Stimulated activated effector memory CD8-positive, alpha-beta T cell treated with anti-CD3 and anti-CD28 coated beads, Interleukin-12 subunit alpha, Interleukin-12 subunit beta, amount 100 ng/mL, for 72 hours (primary cell): ENCODE measurements at regions not wholly inside any gene's neighbourhood (a gene's known extent, or its start where the extent isn't known, plus 50 kb on each side); places are given as distances from the start of the nearest gene placed in this dataset.
A peak's percentile ranks its signal among the peaks of the same experiment; 100 is the strongest.

Source experiments
- ATAC-seq: fragments of 150-1000 bp; cut with Tn5 transposase; 2 replicates; pipeline ENCODE4 v1.10.0; 2021
- DNase-seq, 2 donors: peaks; one replicate each; pipeline ENCODE4 v3.0.0; 2021 to 2022; ENCODE audit warnings: low spot score in 2 of 2
- H3K27ac Mint-ChIP-seq: one replicate; pipeline ENCODE4 v1.8.0; 2022; ENCODE audit warnings: mild to moderate bottlenecking, mixed read lengths
- H3K36me3 Mint-ChIP-seq: one replicate; pipeline ENCODE4 v1.8.0; 2022; ENCODE audit warnings: mild to moderate bottlenecking, mixed read lengths
- H3K4me1 Mint-ChIP-seq: one replicate; pipeline ENCODE4 v1.8.0; 2022; ENCODE audit warnings: mixed read lengths
- H3K4me3 Mint-ChIP-seq: one replicate; pipeline ENCODE4 v1.8.0; 2022; ENCODE audit warnings: mild to moderate bottlenecking, mixed read lengths
- H3K9me3 Mint-ChIP-seq: one replicate; pipeline ENCODE4 v1.8.0; 2022; ENCODE audit warnings: mixed read lengths

- Mint-ChIP-seq H3K4me3 (peak overlapping the region; percentile 40), H3K27ac (peak overlapping the region; percentile 91), H3K9me3 (no peaks in the 10 kb centered on the region), H3K36me3 (peaks cover 34% of the 10 kb centered on the region), H3K4me1 (peaks cover 42% of the 10 kb centered on the region)
- ATAC-seq (peak; percentile 55), DNase-seq (no peak)
These were observed 381.5 kb upstream of the B3GALT2 start for GRCh38 chr1:193567937-193568336.

DNA sequence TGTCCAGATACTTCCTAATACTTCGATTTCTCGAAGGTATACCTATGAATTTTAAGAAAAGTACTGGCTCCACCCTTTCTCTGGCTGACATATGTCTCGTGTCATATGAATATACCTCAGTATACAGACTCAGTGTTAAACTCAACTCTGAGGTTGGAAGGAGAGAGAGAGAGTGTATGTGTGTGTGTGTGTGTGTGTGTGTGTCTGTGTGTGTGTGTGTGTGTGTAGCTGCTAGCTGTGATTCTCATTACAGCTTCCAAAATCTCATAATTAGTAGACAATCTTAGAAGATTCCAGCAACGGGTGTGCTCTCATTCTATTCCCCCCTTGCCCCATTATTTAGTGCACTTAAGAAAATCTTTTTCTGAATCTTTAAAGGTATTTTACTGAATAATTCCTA, 380.3 kb upstream of the B3GALT2 start:
- DNase-seq (no peak), ATAC-seq (no peak)
- no peak overlapping the region for H3K27ac Mint-ChIP-seq
- no peaks in the 10 kb centered on the region for H3K9me3 Mint-ChIP-seq
- H3K4me1 Mint-ChIP-seq, result peaks cover 47% of the 10 kb centered on the region
- peaks cover 36% of the 10 kb centered on the region for H3K36me3 Mint-ChIP-seq
- no peak overlapping the region for H3K4me3 Mint-ChIP-seq

- H3K4me1 Mint-ChIP-seq, result peaks cover 50% of the 10 kb centered on the region
- no peaks in the 10 kb centered on the region for H3K9me3 Mint-ChIP-seq
- H3K27ac Mint-ChIP-seq, result no peak overlapping the region
- H3K36me3 Mint-ChIP-seq, result peaks cover 36% of the 10 kb centered on the region
- H3K4me3 Mint-ChIP-seq, result no peak overlapping the region
- DNase-seq, result no peak
- no peak for ATAC-seq
These were observed 379.7 kb upstream of the B3GALT2 start for GRCh38 chr1:193565971-193566577.

DNA sequence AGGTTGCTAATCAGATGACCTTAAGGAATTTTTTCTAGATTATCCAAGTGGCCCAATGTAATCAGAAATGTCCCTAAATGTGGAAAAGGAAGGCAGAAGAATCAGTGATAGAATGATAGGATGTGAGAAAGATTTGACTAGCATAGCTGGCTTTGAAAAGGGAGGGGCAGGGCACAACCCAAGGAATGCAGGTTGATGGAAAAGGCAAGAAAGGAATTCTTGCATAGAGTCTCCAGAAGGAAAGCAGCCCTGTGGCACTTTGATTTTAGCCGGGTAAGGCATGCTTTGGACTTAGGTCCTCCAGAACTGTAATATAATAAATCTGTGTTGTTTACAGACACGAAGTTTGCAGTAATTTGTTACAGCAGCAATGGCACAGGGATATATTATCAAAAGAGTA, 375.7 kb upstream of the B3GALT2 start:
- Mint-ChIP-seq H3K9me3 (no peaks in the 10 kb centered on the region), H3K36me3 (peaks cover 15% of the 10 kb centered on the region), H3K27ac (no peak overlapping the region), H3K4me3 (no peak overlapping the region), H3K4me1 (peaks cover 34% of the 10 kb centered on the region)
- no peak for DNase-seq
- ATAC-seq, result no peak

DNA sequence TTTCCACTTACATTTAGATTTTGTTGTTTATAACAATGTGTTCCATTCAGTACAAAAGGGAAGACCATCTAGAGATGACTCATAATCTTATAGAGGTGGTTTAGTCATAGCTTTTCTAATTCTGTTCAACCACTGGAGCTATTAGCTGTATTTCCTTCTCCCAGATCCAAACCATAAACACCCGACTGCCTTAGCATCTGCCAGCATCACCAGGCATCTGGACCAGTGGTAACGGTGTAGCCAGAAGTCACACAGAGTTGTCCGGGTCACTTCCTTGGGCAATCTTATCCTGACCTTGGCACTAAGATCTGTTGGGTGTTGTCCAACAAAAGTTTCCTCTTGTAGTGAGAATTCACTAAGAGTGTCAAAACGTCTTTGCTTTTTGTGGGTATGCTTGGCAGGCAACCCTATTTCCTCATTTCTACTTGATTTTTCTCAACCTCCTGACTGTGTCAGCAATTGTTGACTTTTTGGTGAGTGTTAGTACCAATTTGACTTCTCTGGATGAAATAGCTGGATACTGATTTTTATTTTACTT, 372.1 kb upstream of the B3GALT2 start:
- Mint-ChIP-seq H3K27ac (peak overlapping the region; percentile 70), H3K4me1 (peaks cover 32% of the 10 kb centered on the region), H3K4me3 (peak overlapping the region; percentile 40), H3K36me3 (peaks cover 6% of the 10 kb centered on the region), H3K9me3 (no peaks in the 10 kb centered on the region)
- DNase-seq (peak in 1 of 2 donors; percentile 62), ATAC-seq (peak; percentile 86)

- H3K36me3 Mint-ChIP-seq, result no peaks in the 10 kb centered on the region
These were observed 369.4 kb upstream of the B3GALT2 start for GRCh38 chr1:193555662-193556441.

DNA sequence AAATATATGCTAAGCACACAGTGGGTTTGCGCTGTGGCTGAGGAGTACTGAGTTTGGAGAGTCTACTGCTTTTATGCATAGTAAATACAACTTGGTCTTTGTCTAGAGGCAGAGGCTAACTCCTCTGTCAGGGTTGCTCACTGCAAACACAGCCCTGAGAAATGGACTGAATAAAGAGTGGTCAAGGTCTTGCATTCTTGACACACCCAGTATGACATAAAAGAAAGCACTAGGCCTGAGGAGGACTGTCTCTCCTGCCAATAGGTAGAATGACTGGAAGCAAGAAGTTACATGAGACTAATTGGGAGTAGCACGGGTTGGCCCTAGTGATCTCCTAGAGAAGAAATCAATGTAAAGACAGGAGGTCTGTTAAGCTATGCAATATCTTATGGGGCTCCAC, 367.2 kb upstream of the B3GALT2 start:
- ATAC-seq, result no peak
- H3K27ac Mint-ChIP-seq, result no peak overlapping the region
- H3K9me3 Mint-ChIP-seq, result no peaks in the 10 kb centered on the region
- no peak for DNase-seq
- peaks cover 5% of the 10 kb centered on the region for H3K4me1 Mint-ChIP-seq
- H3K4me3 Mint-ChIP-seq, result no peak overlapping the region
- H3K36me3 Mint-ChIP-seq, result no peaks in the 10 kb centered on the region

More at GRCh38 chr1:193555662-193556441, 369.4 kb upstream of the B3GALT2 start:
- DNase-seq (no peak), ATAC-seq (no peak)
- Mint-ChIP-seq H3K4me3 (no peak overlapping the region), H3K27ac (no peak overlapping the region), H3K4me1 (peaks cover 24% of the 10 kb centered on the region), H3K9me3 (no peaks in the 10 kb centered on the region)

GRCh38 chr1:193552274-193552673, 365.9 kb upstream of the B3GALT2 start:
- Mint-ChIP-seq H3K9me3 (no peaks in the 10 kb centered on the region), H3K27ac (no peak overlapping the region), H3K36me3 (no peaks in the 10 kb centered on the region), H3K4me3 (no peak overlapping the region), H3K4me1 (peaks cover 4% of the 10 kb centered on the region)
- DNase-seq (no peak), ATAC-seq (no peak)

GRCh38 chr1:193549081-193549480, 362.7 kb upstream of the B3GALT2 start:
- ATAC-seq, result no peak
- H3K4me1 Mint-ChIP-seq, result peaks cover 20% of the 10 kb centered on the region
- H3K36me3 Mint-ChIP-seq, result peaks cover 5% of the 10 kb centered on the region
- H3K27ac Mint-ChIP-seq, result no peak overlapping the region
- H3K9me3 Mint-ChIP-seq, result no peaks in the 10 kb centered on the region
- H3K4me3 Mint-ChIP-seq, result no peak overlapping the region
- no peak for DNase-seq

DNA sequence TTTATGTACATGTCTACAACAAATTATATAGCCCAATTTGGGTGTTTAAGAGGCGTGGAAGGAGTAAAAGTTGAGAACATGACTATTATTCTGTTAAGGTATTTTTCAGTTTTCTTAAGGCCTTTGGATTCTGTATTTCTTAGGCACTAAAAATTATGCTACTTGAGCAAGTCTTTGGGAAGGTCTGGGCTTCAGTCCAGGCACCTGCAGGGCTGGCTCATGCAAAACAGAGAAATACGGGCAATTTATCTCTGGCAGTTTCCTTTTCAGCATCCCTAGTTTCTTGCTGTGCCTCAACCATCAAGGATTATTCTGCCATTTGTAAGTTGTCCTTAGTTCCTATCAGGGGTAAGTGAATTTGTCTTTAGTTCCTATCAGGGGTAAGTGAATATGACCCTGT, 358.8 kb upstream of the B3GALT2 start:
- ATAC-seq (no peak), DNase-seq (no peak)
- peaks cover 41% of the 10 kb centered on the region for H3K4me1 Mint-ChIP-seq
- no peak overlapping the region for H3K27ac Mint-ChIP-seq
- H3K4me3 Mint-ChIP-seq, result no peak overlapping the region
- no peaks in the 10 kb centered on the region for H3K9me3 Mint-ChIP-seq
- H3K36me3 Mint-ChIP-seq, result peaks cover 5% of the 10 kb centered on the region

- peak overlapping the region; percentile 66 for H3K4me3 Mint-ChIP-seq
- peaks cover 11% of the 10 kb centered on the region for H3K36me3 Mint-ChIP-seq
- no peaks in the 10 kb centered on the region for H3K9me3 Mint-ChIP-seq
- no peak for ATAC-seq
- DNase-seq, result no peak
- peak overlapping the region; percentile 90 for H3K27ac Mint-ChIP-seq
- peaks cover 58% of the 10 kb centered on the region for H3K4me1 Mint-ChIP-seq
These were observed 356.8 kb upstream of the B3GALT2 start for GRCh38 chr1:193543259-193543658.

- H3K36me3 Mint-ChIP-seq, result peaks cover 11% of the 10 kb centered on the region
- no peaks in the 10 kb centered on the region for H3K9me3 Mint-ChIP-seq
- H3K4me1 Mint-ChIP-seq, result peaks cover 59% of the 10 kb centered on the region
- peak overlapping the region; percentile 66 for H3K4me3 Mint-ChIP-seq
- ATAC-seq, result no peak
- no peak for DNase-seq
- H3K27ac Mint-ChIP-seq, result peak overlapping the region; percentile 90
These were observed 356.3 kb upstream of the B3GALT2 start for GRCh38 chr1:193542690-193543089.

- Mint-ChIP-seq H3K27ac (peak overlapping the region; percentile 90), H3K36me3 (peaks cover 6% of the 10 kb centered on the region), H3K4me3 (peak overlapping the region; percentile 66), H3K9me3 (no peaks in the 10 kb centered on the region), H3K4me1 (peaks cover 52% of the 10 kb centered on the region)
- ATAC-seq, result peak; percentile 57
- no peak for DNase-seq
These were observed 354.1 kb upstream of the B3GALT2 start for GRCh38 chr1:193540511-193540910.

- DNase-seq (peak in 1 of 2 donors; percentile 60), ATAC-seq (peak; percentile 61)
- peak overlapping the region; percentile 66 for H3K4me3 Mint-ChIP-seq
- H3K27ac Mint-ChIP-seq, result peak overlapping the region; percentile 90
- H3K4me1 Mint-ChIP-seq, result peaks cover 48% of the 10 kb centered on the region
- peaks cover 6% of the 10 kb centered on the region for H3K36me3 Mint-ChIP-seq
- no peaks in the 10 kb centered on the region for H3K9me3 Mint-ChIP-seq
These were observed 353.5 kb upstream of the B3GALT2 start for GRCh38 chr1:193539731-193540459.

- Mint-ChIP-seq H3K36me3 (peaks cover 6% of the 10 kb centered on the region), H3K4me3 (peak overlapping the region; percentile 66), H3K4me1 (peaks cover 45% of the 10 kb centered on the region), H3K9me3 (no peaks in the 10 kb centered on the region), H3K27ac (peak overlapping the region; percentile 82)
- peak; percentile 63 for ATAC-seq
- no peak for DNase-seq
These were observed 352.3 kb upstream of the B3GALT2 start for GRCh38 chr1:193538680-193539079.
